NCI-H2227 (cell line): ENCODE measurements at regions not wholly inside any gene's neighbourhood (a gene's known extent, or its start where the extent isn't known, plus 50 kb on each side); places are given as distances from the start of the nearest gene placed in this dataset.
"Not testable (repeated sequence)": the region's sequence is repeated elsewhere in the genome, so short reads cannot be mapped to it uniquely, and the experiment has no call there.

Source experiments
- DNase-seq: peaks from one replicate; lab custom pipeline; 2025; ENCODE audit not compliant: unreplicated experiment; lab: John Stamatoyannopoulos, UW

GRCh38 chr1:229139331-229140118, 131.4 kb upstream of the RAB4A start:
- no peak for DNase-seq

DNA sequence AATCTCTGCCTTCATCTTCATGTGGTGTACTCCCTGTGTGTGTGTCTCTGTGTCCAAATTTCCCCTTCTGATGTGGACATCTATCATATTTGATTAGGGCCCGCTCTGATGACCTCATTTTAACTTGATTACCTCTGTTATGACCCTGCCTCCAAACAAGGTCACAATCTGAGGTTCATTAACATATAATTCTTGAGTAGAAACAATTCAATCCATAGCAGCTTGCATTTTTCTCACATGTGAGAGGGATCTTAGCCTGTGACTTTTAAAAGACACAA, 130.9 kb upstream of the RAB4A start:
- no peak for DNase-seq

DNA sequence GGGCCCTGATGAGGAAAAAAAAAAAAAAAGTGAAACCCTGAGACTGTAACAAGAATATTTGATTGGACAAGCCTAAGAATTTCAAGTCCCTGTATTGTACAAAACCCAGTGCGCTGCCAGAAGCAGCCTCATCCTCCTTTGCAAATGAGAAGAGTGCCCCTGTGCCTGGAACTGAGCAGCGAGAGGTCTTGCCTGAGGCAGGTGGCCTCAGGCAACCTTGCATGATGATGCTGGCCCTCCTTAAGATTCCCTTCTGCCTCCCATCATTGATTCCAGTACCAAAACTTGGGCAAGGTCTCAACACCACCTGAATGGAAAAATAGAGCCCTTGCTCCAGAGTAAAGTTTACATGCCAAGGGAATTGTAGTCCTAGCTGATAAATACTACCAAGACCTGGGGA, 129.6 kb upstream of the RAB4A start:
- no peak for DNase-seq

DNA sequence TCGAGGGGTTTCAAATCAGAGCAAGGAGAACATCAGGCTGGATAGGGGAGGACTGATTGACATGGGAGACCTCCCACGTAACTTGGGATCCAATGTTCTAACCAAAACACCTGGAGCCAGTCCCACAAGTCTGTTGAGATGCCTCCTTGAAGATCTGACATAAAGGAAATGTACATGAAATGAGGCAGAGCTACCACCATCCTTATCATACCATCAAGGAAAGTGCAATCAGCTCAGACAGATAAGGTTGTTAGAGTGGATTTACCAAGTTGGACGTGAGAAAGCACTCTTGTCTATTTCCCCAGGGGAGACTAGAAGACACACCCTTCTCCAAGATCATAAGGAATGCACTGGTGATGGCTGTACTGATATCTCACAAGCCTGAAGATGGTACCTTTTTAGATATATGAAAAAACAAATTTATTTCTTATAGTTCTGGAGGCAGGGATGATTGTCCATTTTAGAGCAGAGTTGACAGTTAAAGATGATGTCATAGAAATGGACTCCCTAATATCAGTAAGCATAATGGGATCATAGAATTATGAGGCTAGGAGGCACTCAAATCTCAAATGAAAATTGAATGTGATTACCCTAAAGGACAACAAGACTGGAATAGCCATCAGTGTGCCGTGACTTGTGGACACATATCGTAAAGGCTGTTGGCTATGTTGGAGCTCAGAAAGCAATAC, 129.1 kb upstream of the RAB4A start:
- no peak for DNase-seq

GRCh38 chr1:229142471-229142870, 128.4 kb upstream of the RAB4A start:
- no peak for DNase-seq

GRCh38 chr1:229146647-229147046, 124.3 kb upstream of the RAB4A start:
- no peak for DNase-seq

- DNase-seq, result no peak
Measured at GRCh38 chr1:229147072-229147471, 123.8 kb upstream of the RAB4A start.

DNA sequence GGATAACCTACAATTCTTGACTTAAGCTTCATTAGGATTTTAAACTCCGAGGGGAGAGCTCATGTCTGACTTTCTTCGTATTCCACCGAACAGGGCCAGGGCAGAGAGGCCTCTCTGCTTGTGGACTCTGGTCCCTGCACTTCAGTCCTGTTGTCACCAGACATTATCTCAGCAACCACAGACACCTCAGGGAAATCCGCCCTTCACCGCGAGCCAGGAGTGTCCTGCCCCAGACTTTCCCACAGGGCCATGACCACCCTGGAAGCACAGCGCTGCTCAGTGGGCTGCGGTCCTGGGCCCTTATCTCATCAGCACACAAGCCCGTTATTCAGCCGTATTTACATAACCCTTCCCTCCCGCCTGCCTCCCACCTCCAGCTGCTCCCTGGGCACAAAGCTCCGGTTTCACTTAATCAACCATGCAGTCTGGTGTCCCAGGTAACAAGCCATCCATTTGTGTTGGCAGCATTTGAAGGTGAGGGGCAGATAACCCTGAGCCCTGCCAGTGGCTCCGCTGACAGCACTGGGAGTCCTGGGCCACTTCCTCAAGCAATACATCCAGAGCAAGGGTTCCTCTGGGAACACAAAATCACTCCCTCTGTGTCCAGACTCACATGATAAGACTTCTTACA, 122.8 kb upstream of the RAB4A start:
- DNase-seq, result no peak

DNA sequence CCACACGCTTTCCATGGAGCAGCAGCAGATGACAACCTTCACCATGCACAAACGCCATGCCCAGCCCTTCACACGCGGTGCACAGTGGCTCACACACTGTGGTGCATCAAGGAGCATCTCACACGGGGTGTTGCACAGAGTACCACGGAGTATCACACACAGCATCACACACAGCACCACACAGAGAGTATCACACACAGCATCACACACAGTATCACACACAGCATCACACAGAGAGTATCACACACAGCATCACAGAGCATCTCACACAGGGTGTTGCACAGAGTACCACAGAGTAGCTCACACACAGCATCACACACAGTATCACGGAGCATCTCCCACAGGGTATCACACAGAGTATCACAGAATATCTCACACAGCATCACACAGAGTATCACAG, 122.2 kb upstream of the RAB4A start:
- DNase-seq, result no peak

GRCh38 chr1:229149435-229149834, 121.5 kb upstream of the RAB4A start:
- DNase-seq, result no peak

- DNase-seq, result no peak
Measured at GRCh38 chr1:229150518-229150917, 120.4 kb upstream of the RAB4A start.

- not testable (repeated sequence) for DNase-seq
Measured at GRCh38 chr1:229151412-229151811, 119.5 kb upstream of the RAB4A start.

DNA sequence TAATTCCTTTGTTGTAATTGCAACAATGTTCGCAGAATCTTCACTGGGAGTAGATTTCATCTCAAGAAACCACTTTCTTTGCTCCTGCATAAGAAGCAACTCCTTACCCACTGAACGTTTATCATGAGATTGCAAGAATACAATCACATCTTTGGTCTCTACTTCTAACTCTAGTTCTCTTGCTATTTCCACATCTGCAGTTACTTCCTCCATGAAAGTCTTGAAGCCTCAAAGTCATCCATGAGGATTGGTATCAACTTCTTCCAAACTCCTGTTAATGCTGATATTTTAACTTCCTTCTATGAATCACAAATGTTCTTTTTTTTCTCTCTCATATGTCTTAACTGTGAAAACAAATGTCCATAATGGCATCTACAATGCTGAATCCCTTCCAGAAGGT, 118.6 kb upstream of the RAB4A start:
- no peak for DNase-seq

DNA sequence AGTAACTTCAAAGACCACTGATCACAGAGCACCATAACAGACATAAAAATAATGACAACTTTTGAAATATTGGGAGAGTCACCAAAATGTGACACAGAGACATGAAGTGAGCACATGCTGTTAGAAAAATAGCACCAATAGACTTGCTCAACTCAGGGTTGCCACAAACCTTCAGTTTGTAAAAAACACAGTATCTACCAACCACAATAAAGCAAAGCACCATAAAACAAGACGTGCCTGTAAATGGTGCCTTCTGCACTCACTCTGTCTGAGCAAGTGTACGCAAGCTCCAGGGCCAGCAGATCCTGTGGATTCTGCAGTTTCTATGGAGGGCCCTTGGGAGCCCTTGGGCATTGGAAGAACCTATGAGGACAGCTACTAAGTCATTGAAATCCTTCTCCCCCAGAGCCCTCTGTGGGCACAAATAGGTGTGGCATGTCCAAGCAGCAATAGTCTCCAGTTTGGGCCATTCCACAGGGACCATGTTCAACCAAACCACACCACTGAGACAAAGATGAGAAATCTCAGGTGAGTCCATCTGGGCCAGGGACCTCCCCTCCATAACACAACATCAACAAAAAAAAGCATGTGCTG, 116.9 kb upstream of the RAB4A start:
- DNase-seq, result no peak

- DNase-seq, result no peak
Measured at GRCh38 chr1:229154811-229155210, 116.1 kb upstream of the RAB4A start.

GRCh38 chr1:229155472-229155871, 115.4 kb upstream of the RAB4A start:
- DNase-seq, result no peak

DNA sequence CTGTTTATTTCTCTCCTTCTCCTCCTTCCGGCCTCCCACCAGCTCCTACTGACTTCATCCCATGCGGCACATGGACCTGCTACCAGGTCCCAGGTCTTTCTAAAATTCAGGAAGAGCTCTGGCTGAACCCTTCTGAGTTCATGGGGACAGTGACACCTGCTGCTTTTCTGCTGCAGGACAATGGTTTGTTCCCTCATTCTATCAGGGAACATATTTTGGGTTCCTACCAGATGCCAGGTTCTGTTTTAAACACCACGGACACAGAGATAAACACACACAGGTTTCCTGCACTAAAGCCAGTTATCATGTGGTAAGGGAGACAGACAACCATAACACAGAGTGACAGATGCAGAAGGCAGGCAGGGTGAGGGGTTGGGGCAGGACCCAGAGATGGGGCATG, 114.0 kb upstream of the RAB4A start:
- DNase-seq, result no peak

DNA sequence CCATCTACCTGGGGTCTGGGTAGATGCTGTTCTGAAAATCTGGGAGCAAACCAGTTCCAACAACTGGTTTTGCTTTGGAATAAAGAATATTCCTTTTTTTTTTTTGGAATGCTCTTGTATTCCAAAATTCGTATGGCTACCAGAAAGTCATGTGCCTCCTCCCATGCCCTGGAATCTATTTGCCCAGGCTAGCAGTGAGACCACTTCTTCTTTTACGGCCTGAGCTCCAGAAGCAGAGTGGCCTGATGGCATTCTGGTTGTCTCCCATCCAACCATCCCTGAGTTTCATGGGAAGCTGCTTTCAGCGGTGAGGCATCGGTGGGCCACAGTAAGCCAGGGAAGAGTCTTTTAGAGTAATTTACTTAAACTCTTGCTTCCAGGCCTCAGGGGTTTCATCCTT, 113.4 kb upstream of the RAB4A start:
- DNase-seq, result no peak

- DNase-seq, result no peak
Measured at GRCh38 chr1:229158341-229158921, 112.5 kb upstream of the RAB4A start.

DNA sequence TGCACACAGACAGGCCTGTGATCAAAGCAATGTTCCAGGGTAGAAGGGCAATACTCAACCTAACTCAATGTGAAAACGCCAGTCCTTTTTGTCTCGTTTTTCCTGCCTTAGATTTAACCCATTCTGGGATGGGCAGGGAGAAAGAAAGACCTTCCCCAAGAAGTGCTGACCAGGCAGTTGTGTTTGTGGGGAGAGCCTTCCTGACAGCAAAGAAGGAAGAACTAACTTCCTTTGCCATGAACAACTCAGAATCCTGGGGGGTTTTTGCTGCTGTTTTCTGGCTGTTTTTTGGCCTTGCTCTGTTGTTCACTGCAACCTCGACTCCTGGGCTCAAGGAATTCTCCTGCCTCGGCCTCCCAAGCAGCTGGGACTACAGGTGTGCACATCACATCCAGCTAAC, 112.0 kb upstream of the RAB4A start:
- no peak for DNase-seq

- no peak for DNase-seq
Measured at GRCh38 chr1:229159668-229160544, 111.0 kb upstream of the RAB4A start.
